IMR-90 (cell line): ENCODE measurements at regions not wholly inside any gene's neighbourhood (a gene's known extent, or its start where the extent isn't known, plus 50 kb on each side); places are given as distances from the start of the nearest gene placed in this dataset.
A peak's percentile ranks its signal among the peaks of the same experiment; 100 is the strongest.

Experiments
- ATAC-seq: fragments of 200-7000 bp; cut with Tn5 transposase; 2 replicates; pipeline ENCODE4 v1.9.1; 2020; ENCODE audit warnings: low read depth, mild to moderate bottlenecking, moderate library complexity
- BruUV-seq: library from RNA; stranded (reverse); fragments of 400-500 nt; replicated peaks from 2 replicates; lab custom pipeline; 2021; lab: Mats Ljungman, UMichigan
- CTCF ChIA-PET: fragments of 300-600 bp; formaldehyde crosslinking; extraction: SDS; loops from one replicate; lab custom pipeline; 2021; ENCODE audit warnings: antibody characterized with exemption; lab: Yijun Ruan, JAX
- POLR2A ChIA-PET: fragments of 300-600 bp; sonication (Branson Sonifier 250); formaldehyde crosslinking; loops from one replicate; lab custom pipeline; 2022; ENCODE audit warnings: antibody characterized with exemption; ENCODE audit not compliant: unreplicated experiment; lab: Charles Lee
- DNase-seq: peaks from one replicate; pipeline ENCODE4 v3.0.0; 2013
- H2AFZ ChIP-seq: replicated peaks from 2 replicates; pipeline ENCODE3; 2013; ENCODE audit warnings: low read length, mild to moderate bottlenecking; ENCODE audit not compliant: poor library complexity
- H2AK5ac ChIP-seq: 2 replicates; pipeline ENCODE4 v1.6.1; 2013; ENCODE audit warnings: low read depth, low read length, inconsistent platforms
- H2AK9ac ChIP-seq: replicated peaks from 2 replicates; pipeline ENCODE3; 2013; ENCODE audit warnings: mild to moderate bottlenecking, low read depth, low read length, moderate library complexity; ENCODE audit not compliant: poor library complexity
- H2BK120ac ChIP-seq: 2 replicates; pipeline ENCODE4 v1.6.1; 2013; ENCODE audit warnings: low read depth, low read length, inconsistent platforms
- H2BK15ac ChIP-seq: 3 replicates; pipeline ENCODE4 v1.6.1; 2013; ENCODE audit warnings: low read depth, low read length, inconsistent platforms
- H2BK20ac ChIP-seq: 2 replicates; pipeline ENCODE4 v1.6.1; 2013; ENCODE audit warnings: low read depth, mild to moderate bottlenecking, inconsistent platforms, low read length, moderate library complexity
- H2BK5ac ChIP-seq: 2 replicates; pipeline ENCODE4 v1.6.1; 2013; ENCODE audit warnings: mild to moderate bottlenecking, low read depth, low read length, inconsistent platforms; ENCODE audit not compliant: poor library complexity, severe bottlenecking
- H3K14ac ChIP-seq: replicated peaks from 2 replicates; pipeline ENCODE4 v1.6.1; 2013; ENCODE audit warnings: low read depth, low read length, inconsistent platforms
- H3K18ac ChIP-seq: 2 replicates; pipeline ENCODE4 v1.6.1; 2013; ENCODE audit warnings: low read depth, low read length, control low read depth
- H3K23ac ChIP-seq: 2 replicates; pipeline ENCODE4 v1.6.1; 2013; ENCODE audit warnings: low read depth, low read length, inconsistent platforms
- H3K27ac ChIP-seq: 2 replicates; pipeline ENCODE4 v1.5.1; 2013; ENCODE audit warnings: mild to moderate bottlenecking, control low read depth, low read length; ENCODE audit not compliant: insufficient read depth
- H3K27me3 ChIP-seq: 2 replicates; pipeline ENCODE4 v1.6.1; 2013; ENCODE audit warnings: low read length; ENCODE audit not compliant: control insufficient read depth, insufficient read depth
- H3K36me3 ChIP-seq: 2 replicates; pipeline ENCODE4 v1.6.1; 2013; ENCODE audit warnings: low read length, mixed read lengths; ENCODE audit not compliant: control insufficient read depth, insufficient read depth
- H3K4ac ChIP-seq: 2 replicates; pipeline ENCODE4 v1.6.1; 2013; ENCODE audit warnings: low read depth, low read length, inconsistent platforms
- H3K4me1 ChIP-seq: 2 replicates; pipeline ENCODE4 v1.6.1; 2013; ENCODE audit warnings: low read length, mixed read lengths; ENCODE audit not compliant: control insufficient read depth, insufficient read depth
- H3K4me2 ChIP-seq: 2 replicates; pipeline ENCODE4 v1.6.1; 2013; ENCODE audit warnings: low read depth, mild to moderate bottlenecking, control low read depth, low read length, moderate library complexity
- H3K4me3 ChIP-seq: 2 replicates; pipeline ENCODE4 v1.5.1; 2013; ENCODE audit warnings: low read depth, mild to moderate bottlenecking, control low read depth, low read length, moderate library complexity; ENCODE audit not compliant: insufficient read depth
- H3K56ac ChIP-seq: 2 replicates; pipeline ENCODE4 v1.6.1; 2013; ENCODE audit warnings: low read length, inconsistent platforms; ENCODE audit not compliant: insufficient read depth; ENCODE audit errors: extremely low read depth
- H3K79me1 ChIP-seq, 2 experiments: 2 replicates each; pipeline ENCODE4 v1.6.1; 2013; ENCODE audit warnings: low read length in 2 of 2, inconsistent platforms in 1 of 2, low read depth in 1 of 2
- H3K9ac ChIP-seq: 2 replicates; pipeline ENCODE4 v1.6.1; 2013; ENCODE audit warnings: low read depth, low read length, control low read depth
- H3K9me1 ChIP-seq: 2 replicates; pipeline ENCODE4 v1.6.1; 2013; ENCODE audit warnings: low read length, inconsistent platforms; ENCODE audit not compliant: insufficient read depth
- H3K9me3 ChIP-seq: 2 replicates; pipeline ENCODE4 v1.6.1; 2013; ENCODE audit warnings: low read length; ENCODE audit not compliant: control insufficient read depth, insufficient read depth
- H4K20me1 ChIP-seq: 2 replicates; pipeline ENCODE4 v1.6.1; 2013; ENCODE audit warnings: low read length, inconsistent platforms; ENCODE audit not compliant: insufficient read depth
- H4K5ac ChIP-seq: 2 replicates; pipeline ENCODE4 v1.6.1; 2013; ENCODE audit warnings: mild to moderate bottlenecking, low read depth, low read length, control low read depth
- H4K8ac ChIP-seq, 2 experiments: 2 replicates each; pipeline ENCODE4 v1.6.1; 2013; ENCODE audit warnings: low read depth in 2 of 2, low read length in 2 of 2, control low read depth in 1 of 2, inconsistent platforms in 1 of 2
- H4K91ac ChIP-seq: 2 replicates; pipeline ENCODE4 v1.6.1; 2013; ENCODE audit warnings: low read depth, low read length, inconsistent platforms; ENCODE audit not compliant: insufficient read depth
- MAFK ChIP-seq: IDR thresholded peaks from 2 replicates; pipeline ENCODE4 v1.6.1; 2012; ENCODE audit warnings: low read depth, low read length, improper control_type of control experiment
- MAZ ChIP-seq: IDR thresholded peaks from 2 replicates; pipeline ENCODE4 v1.6.1; 2012; ENCODE audit warnings: low read depth, mild to moderate bottlenecking, low read length, improper control_type of control experiment, moderate library complexity, borderline replicate concordance
- MXI1 ChIP-seq: IDR thresholded peaks from 2 replicates; pipeline ENCODE4 v1.6.1; 2012; ENCODE audit warnings: low read depth, mild to moderate bottlenecking, low read length, moderate library complexity, borderline replicate concordance
- NFE2L2 ChIP-seq: fragments of 150-350 bp; IDR thresholded peaks from 2 replicates; pipeline ENCODE4 v1.6.1; 2016; ENCODE audit warnings: low read depth, mild to moderate bottlenecking, low read length
- dilution Hi-C: fragments of 300-500 bp; cut with HindIII; formaldehyde crosslinking; loops from one replicate; pipeline ENCODE4 v1.14.3; 2018; ENCODE audit warnings: low sequenced_read_pairs; ENCODE audit not compliant: unreplicated experiment
- in situ Hi-C: fragments of 300-500 bp; cut with MboI; formaldehyde crosslinking; loops from 3 replicates; pipeline ENCODE4 v1.14.3; 2019; ENCODE audit warnings: low sequenced_read_pairs, inconsistent platforms, mixed read lengths
- intact Hi-C: fragments of 100-400 bp; cut with micrococcal nuclease; formaldehyde crosslinking; loops from 2 replicates; pipeline ENCODE4 v1.10.0; 2022

DNA sequence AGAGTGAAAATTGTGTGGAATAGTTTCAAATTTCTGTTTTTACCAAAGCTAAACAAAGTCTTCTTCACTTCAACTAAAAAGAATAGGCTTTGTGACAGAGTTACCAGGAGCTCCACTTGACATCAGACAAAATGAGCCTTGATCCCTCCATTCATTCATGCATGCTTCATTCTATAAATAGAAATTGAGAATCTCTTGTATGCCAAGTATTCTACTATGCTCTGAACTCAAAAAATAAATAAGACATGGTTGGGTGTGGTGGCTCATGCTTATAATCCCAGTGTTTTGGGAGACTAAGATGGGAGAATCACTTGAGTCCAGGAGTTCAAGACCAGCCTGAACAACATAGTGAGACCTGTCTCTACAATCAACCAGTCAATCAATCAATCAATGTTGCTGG lies 236.6 kb upstream of the FAM83B start:
- Histone ChIP-seq H2AFZ (no peak overlapping the region), H3K4me3 (no peak overlapping the region), H3K36me3 (no peaks in the 10 kb centered on the region), H3K9me1 (no peaks in the 10 kb centered on the region), H3K14ac (peak overlapping the region; percentile 79), H2BK120ac (peak overlapping the region; percentile 18; the same call in 1 of the 2 replicates), H3K18ac (0 out of 2 replicates have a peak overlapping the region, but pooled peaks have one; percentile 12), H2AK5ac (no peak overlapping the region), H2BK15ac (no peak overlapping the region), H4K91ac (no peak overlapping the region; the same call in 1 of the 2 replicates), H3K56ac (no peak overlapping the region), H4K8ac (no peak overlapping the region), H3K27ac (no peak overlapping the region), H4K5ac (no peak overlapping the region), H3K79me1 (no peaks in the 10 kb centered on the region), H3K4me1 (no peaks in the 10 kb centered on the region), H3K27me3 (no peaks in the 10 kb centered on the region), H4K20me1 (no peaks in the 10 kb centered on the region), H2BK5ac (no peak overlapping the region), H2BK20ac (0 out of 2 replicates have a peak overlapping the region, but pooled peaks have one; percentile 19), H3K9me3 (no peaks in the 10 kb centered on the region), H3K23ac (no peak overlapping the region), H3K4me2 (no peak overlapping the region), H2AK9ac (no peak overlapping the region), H3K4ac (no peak overlapping the region), H3K9ac (no peak overlapping the region)
- in situ Hi-C loops (no loop called here), dilution Hi-C loops (no loop called here), intact Hi-C loops (loop anchor here (2.0 kb wide), 1 partner anchor 13 kb away; no protein-coding TSS in a partner anchor)
- DNase-seq (no peak), ATAC-seq (0 out of 2 replicates have a peak, but pooled peaks have one; percentile 21)
- CTCF ChIA-PET = interaction anchor here (0.6 kb wide), 1 partner anchor 637 kb away, joined by 3 read pairs; no protein-coding TSS in a partner anchor
- BruUV-seq = no TSS peak
- POLR2A ChIA-PET = no interaction called here
- TF ChIP-seq MAFK = no peak
- no peak for TF ChIP-seq MXI1
- no peak for TF ChIP-seq NFE2L2
- no peak for TF ChIP-seq MAZ
